GM12874 (cell line): ENCODE measurements at regions not wholly inside any gene's neighbourhood (a gene's known extent, or its start where the extent isn't known, plus 50 kb on each side); places are given as distances from the start of the nearest gene placed in this dataset.

Experiments used
- CTCF ChIP-seq: IDR thresholded peaks from 2 replicates; pipeline ENCODE4 v1.5.1; 2011; ENCODE audit warnings: low read depth, mild to moderate bottlenecking, control low read depth, low read length, moderate library complexity; ENCODE audit not compliant: insufficient read depth

- TF ChIP-seq CTCF = no peak
Measured at GRCh38 chr4:92234393-92235176, 69.2 kb upstream of the GRID2 start.

GRCh38 chr4:92235731-92236130 is 68.0 kb upstream of the GRID2 start:
- TF ChIP-seq CTCF = no peak

GRCh38 chr4:92236877-92237276 is 66.9 kb upstream of the GRID2 start:
- TF ChIP-seq CTCF = no peak

GRCh38 chr4:92237559-92237958 is 66.2 kb upstream of the GRID2 start:
- TF ChIP-seq CTCF = no peak

GRCh38 chr4:92241094-92241493 is 62.7 kb upstream of the GRID2 start:
- TF ChIP-seq CTCF = no peak

- TF ChIP-seq CTCF = no peak
Measured at GRCh38 chr4:92246384-92246783, 57.4 kb upstream of the GRID2 start.

- no peak for TF ChIP-seq CTCF
Measured at GRCh38 chr4:92249541-92249940, 54.2 kb upstream of the GRID2 start.
